ENCODE measurements at regions not wholly inside any gene's neighbourhood (a gene's known extent, or its start where the extent isn't known, plus 50 kb on each side); places are given as distances from the start of the nearest gene placed in this dataset.

GRCh38 chr2:163247847-163248220 is 409.3 kb upstream of the KCNH7 start (continued):
- no peak for TF ChIP-seq E2F1 (CRISPR knock-in tag; IDR thresholded peaks at IDR 0.05)

- no peak overlapping the region for H3K4me3 Mint-ChIP-seq
- no peak for DNase-seq (ENCODE audit: low spot score)
- TF ChIP-seq PRDM15 (CRISPR knock-in tag; IDR thresholded peaks at IDR 0.05) (no peak), ZNF121 (CRISPR knock-in tag; IDR thresholded peaks at IDR 0.05) (no peak), ETV6 (CRISPR knock-in tag; IDR thresholded peaks at IDR 0.05) (no peak), FOXP1 (CRISPR knock-in tag; IDR thresholded peaks at IDR 0.05; ENCODE audit: borderline replicate concordance) (no peak)
- ChIA-PET POLR2A (no interaction called here), CTCF (interaction anchor here (1.0 kb wide), 2 partner anchors 51 to 631 kb away, joined by 3 read pairs; no protein-coding TSS in a partner anchor)
- H3K27me3 Mint-ChIP-seq (ENCODE audit: low read depth): no peaks in the 10 kb centered on the region
- no peaks in the 10 kb centered on the region for H3K36me3 Mint-ChIP-seq
- peaks cover 3% of the 10 kb centered on the region; the same call in 1 of the 2 replicates for H3K9me3 Mint-ChIP-seq
- ATAC-seq: peak; percentile 81
- H3K27ac Mint-ChIP-seq: peak overlapping the region; percentile 16
- H3K4me1 Mint-ChIP-seq: peaks cover 8% of the 10 kb centered on the region
Measured at GRCh38 chr2:163247156-163247846, 408.7 kb upstream of the KCNH7 start.

- Mint-ChIP-seq H3K27me3 (ENCODE audit: low read depth) (no peaks in the 10 kb centered on the region), H3K4me3 (no peak overlapping the region), H3K9me3 (peaks cover 3% of the 10 kb centered on the region; the same call in 1 of the 2 replicates), H3K27ac (no peak overlapping the region), H3K4me1 (peaks cover 8% of the 10 kb centered on the region), H3K36me3 (no peaks in the 10 kb centered on the region)
- CTCF ChIA-PET: no interaction called here
- TF ChIP-seq ZNF121 (CRISPR knock-in tag; IDR thresholded peaks at IDR 0.05) (no peak), ZNF532 (CRISPR knock-in tag; IDR thresholded peaks at IDR 0.05; ENCODE audit: borderline replicate concordance) (no peak), ZNF281 (CRISPR knock-in tag; IDR thresholded peaks at IDR 0.05) (no peak), OVOL2 (CRISPR knock-in tag; IDR thresholded peaks at IDR 0.05; ENCODE audit: borderline replicate concordance) (no peak), ZNF263 (CRISPR knock-in tag; IDR thresholded peaks at IDR 0.05; ENCODE audit: low read depth) (no peak), TCF7 (CRISPR knock-in tag; IDR thresholded peaks at IDR 0.05; ENCODE audit: low read depth) (no peak), RELA (CRISPR knock-in tag; IDR thresholded peaks at IDR 0.05; ENCODE audit: borderline replicate concordance) (no peak)
- no peak for DNase-seq (ENCODE audit: low spot score)
- ATAC-seq: no peak
- POLR2A ChIA-PET: no interaction called here
Measured at GRCh38 chr2:163246135-163246534, 407.6 kb upstream of the KCNH7 start.

All from WTC11 (cell line).